ENCODE measurements at regions not wholly inside any gene's neighbourhood (a gene's known extent, or its start where the extent isn't known, plus 50 kb on each side); places are given as distances from the start of the nearest gene placed in this dataset.
A peak's percentile ranks its signal among the peaks of the same experiment; 100 is the strongest.

DNA sequence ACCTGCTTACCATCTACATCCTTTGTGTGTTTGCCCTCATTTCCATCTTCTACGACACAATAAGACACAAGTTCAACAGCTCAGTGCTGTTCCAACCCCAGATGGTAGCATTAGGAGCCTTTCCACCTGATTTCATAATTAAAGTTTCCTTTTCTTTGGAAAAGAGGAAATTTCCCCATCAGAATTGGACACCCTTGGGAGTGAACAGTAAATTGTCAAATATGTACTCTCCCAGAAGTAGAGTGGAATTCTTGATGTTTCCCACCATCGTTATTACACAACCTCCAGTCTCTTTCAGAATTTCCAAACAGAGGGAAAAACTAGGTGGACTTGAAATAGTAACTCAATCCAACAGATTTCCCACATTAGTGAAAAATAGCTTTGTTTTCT lies 337.6 kb upstream of the OR4E1 start:
- no peak for DNase-seq

GRCh38 chr14:22010545-22011252 lies 337.1 kb upstream of the OR4E1 start:
- no peak for DNase-seq

GRCh38 chr14:22008766-22009165 lies 335.1 kb upstream of the OR4E1 start:
- no peak for DNase-seq

- DNase-seq = no peak
These were observed 334.3 kb upstream of the OR4E1 start for GRCh38 chr14:22007784-22008412.

DNA sequence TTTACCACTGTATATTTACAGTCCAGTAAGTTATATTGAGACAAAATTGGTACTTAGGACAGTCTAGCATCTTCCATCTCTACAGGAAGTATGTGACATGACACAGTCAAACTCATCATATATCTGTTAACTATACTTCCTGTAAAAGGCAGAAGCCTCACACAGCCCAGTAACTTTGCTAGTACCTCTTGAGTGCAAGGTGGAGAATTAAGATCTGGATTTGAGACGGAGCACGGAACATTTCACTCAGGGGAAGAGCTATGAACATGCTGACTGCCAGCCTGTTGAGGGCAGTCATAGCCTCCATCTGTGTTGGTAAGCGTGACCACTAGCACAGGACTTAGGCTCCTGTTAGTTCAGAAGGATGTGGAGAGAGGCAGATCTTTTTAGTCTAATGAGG lies 333.7 kb upstream of the OR4E1 start:
- no peak for DNase-seq

DNA sequence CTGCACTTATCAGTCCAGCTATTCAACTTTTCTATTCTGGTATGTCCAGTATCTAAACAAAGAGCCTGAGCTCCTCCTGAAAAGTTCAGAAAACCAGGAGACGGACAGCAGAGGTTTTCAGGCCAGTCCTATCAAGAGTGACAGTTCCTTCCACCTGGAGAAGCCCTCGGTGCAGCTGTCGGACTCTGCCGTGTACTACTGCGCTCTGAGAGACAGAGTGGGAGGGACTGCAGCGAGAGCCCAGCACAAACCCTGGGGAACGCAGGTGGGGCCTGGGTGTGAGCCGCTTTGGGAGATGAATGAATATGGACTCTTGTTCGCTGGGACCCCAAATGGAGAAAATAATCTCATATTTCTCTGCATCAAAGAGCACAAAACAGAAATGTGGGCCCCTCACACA lies 329.8 kb upstream of the OR4E1 start:
- no peak for DNase-seq

DNA sequence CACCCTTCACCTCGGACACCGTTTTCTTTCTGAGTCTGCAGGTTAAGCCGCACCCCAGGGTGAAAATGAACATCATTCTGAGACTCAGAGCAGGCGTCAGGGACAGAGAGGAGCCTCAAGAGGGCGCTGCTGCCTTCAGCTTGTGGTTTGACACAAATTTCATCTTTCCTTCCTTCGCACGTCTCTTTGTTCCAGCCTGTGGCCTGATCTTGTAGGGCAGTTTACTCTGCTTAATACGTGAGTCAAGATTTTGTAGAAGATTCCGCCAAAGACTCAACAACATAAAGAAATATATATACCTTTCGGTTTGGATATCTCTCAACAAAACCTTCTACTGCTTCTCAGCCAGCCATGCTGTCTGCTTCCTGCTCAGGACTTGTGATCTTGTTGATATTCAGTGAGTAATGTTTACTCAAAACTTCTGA lies 329.3 kb upstream of the OR4E1 start:
- peak in 1 of 2 experiments; percentile 23 for DNase-seq

GRCh38 chr14:21999402-21999801 lies 325.8 kb upstream of the OR4E1 start:
- no peak for DNase-seq

GRCh38 chr14:21997300-21997699 lies 323.7 kb upstream of the OR4E1 start:
- peak in 1 of 2 experiments; percentile 13 for DNase-seq

- DNase-seq = no peak
These were observed 321.7 kb upstream of the OR4E1 start for GRCh38 chr14:21995332-21995731.

DNA sequence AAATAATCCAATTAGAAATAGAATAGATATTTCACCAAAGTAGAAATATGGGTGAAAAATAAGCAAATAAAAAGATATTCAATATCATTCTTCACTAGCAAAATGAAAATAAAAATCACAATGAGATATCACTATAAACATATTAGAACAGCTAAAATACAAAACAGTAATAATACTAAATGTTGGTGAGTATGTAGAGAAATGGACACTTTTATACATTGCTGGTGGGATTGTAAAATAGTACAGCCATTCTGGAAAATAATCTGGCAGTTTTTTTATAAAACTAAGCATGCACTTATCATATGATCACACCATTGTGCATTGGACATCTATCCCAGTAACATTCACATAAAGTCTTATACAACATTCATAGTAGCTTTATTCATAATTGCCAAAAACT lies 320.2 kb upstream of the OR4E1 start:
- DNase-seq = no peak

DNA sequence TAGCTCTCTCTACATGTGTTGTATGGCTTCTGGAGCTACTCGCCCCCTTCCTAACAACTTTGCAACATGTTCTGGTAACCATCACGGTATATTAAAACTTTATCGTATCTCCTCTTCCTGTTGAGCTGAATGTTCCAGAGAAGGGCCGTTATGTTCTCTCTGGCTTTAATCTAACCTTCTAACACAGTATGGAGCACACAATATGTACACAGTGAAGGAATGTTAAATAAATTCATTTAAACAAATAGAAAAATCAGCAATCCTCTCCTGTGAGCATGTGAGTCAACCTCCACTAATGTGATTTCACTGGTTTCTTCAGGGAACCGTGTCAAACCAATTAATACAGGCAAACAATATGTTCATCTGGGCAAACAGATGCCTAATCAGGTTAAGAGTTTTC lies 319.5 kb upstream of the OR4E1 start:
- no peak for DNase-seq

DNA sequence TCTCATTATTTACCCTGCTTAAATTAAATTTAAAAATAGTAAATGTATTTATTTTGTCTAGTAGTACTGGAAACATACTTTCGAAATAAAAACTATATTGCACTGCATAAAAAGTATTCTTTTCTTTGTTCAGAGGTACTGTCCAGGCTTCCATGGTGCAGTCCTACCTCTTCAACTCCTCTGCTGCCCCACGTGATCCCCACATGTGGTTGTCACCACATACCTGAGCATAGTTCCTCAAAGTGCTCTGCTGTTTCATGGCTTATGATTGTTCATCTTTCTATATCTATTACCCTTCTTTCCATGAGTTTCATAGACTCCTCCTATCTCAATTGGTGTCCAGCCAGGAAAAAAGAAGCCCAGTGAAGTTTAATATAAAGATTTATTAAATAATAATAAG lies 317.5 kb upstream of the OR4E1 start:
- DNase-seq = no peak

DNA sequence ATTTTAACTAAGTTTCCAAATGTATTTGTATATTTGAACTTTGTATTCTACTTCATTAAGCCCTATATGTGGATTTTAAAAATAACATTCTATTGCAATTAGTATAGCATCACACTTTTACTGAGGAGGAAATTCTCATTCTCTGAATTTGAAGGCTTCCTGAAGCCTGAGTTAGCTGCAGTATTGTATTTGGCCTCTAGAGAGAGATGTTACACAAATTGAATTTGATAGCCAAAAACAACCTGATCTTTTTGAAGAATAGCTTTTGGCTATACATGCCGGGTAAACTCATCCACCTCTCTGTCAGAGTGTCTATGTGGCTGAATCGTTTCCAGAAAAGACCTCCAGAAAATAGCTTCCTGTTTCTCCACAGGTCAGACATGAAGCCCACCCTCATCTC lies 316.5 kb upstream of the OR4E1 start:
- no peak for DNase-seq

DNA sequence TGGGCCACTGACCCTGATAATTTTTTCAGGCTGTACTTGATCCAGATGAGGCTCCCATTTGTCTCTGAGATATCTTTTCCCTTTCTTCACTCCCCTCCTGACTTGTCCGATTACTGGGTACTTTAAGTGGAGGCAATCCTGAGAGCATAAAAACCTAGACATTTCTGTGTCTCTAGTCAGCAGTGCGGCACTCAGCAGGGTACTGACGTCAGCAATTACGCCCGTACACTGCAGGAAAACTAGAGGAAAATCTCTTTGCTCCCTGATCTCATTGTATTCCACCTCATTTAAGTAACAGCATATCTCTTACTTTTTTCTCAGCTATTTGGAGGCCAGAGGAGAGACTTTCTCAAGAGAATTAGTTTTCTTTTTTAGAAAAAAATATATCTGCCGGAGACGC lies 315.5 kb upstream of the OR4E1 start:
- no peak for DNase-seq

DNA sequence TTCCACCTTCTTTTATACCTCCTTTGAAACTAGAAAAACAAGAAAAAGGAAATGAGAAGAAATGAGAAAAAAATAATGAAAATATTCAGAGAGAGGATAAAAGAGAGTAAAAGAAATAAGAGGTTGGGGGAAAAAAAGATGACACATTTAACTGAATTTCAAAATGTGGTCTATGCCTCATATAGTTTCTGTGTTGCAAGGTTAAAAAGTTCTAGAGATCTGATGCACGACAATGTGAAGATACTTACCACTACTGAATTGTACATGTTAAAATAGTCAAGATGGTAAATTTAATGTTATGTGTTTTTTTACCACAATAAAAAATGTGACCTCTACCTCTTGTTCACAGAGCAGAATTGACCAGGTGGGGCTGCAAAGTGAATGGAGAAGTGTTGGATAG lies 314.8 kb upstream of the OR4E1 start:
- DNase-seq = no peak

GRCh38 chr14:21987937-21988336 lies 314.3 kb upstream of the OR4E1 start:
- DNase-seq = no peak

- DNase-seq = no peak
These were observed 311.5 kb upstream of the OR4E1 start for GRCh38 chr14:21985081-21985480.

GRCh38 chr14:21978999-21979314 lies 305.3 kb upstream of the OR4E1 start:
- no peak for DNase-seq

DNA sequence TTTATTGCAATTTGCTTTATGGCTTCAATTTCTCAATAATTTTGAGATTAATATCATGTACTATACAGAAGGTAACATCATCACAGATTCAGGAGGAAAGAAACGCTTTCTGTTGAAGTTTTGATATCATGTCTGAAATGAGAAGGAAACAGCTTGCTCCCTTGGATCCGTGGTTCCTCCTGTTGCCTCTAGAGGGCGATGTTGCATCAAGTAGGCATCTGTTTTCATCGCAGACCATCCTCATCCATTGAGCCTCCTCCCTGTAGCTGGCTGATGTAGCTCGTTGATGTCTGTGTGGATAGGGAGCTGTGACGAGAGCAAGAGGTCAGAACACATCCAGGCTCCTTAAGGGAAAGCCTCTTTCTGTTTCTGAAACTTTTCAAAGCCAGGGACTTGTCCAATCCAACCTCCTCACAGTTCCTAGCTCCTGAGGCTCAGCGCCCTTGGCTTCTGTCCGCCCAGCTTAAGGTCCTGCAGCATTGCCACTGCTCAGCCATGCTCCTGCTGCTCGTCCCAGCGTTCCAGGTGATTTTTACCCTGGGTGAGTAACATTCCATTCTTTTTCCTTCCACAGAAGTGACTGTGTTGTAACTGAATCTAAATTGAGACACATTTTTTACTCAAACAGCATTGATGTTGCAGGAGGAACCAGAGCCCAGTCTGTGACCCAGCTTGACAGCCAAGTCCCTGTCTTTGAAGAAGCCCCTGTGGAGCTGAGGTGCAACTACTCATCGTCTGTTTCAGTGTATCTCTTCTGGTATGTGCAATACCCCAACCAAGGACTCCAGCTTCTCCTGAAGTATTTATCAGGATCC lies 304.8 kb upstream of the OR4E1 start:
- DNase-seq = peak in 1 of 2 experiments; percentile 66

DNA sequence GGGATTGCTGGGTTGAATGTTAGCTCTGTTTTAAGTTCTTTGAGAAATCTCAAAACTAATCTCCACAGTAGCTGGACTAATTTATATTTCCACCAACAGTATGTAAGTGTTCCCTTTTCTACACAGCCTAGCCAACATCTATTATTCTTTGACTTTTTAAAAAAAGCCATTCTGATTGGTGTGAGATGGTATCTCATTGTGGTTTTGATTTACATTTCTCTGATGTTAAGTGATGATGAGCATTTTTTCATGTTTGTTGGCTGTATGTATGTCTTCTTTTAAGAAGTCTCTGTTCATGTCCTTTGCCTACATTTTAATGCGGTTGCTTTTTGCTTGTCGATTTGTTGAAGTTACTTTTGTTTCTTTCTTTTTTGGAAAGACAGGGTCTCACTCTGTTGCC lies 301.1 kb upstream of the OR4E1 start:
- DNase-seq = no peak

- no peak for DNase-seq
These were observed 291.4 kb upstream of the OR4E1 start for GRCh38 chr14:21965042-21965441.

DNA sequence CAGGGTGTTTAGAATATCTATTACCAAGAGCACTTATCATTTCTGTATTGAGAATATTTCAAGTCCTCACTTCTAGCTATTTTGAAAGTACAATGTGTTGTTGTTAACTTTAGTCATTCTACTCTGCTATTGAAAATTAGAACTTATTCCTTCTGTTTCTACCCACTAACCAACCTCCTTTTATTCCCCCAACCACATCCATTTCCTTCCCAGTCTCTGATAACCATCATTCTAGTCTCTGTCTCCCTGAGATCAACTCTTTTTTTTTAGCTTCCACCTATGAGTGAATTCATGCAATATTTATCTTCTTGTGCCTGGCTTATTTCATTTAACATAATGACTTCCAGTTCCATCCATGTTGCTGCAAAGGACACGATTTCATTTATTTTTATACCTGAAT lies 290.6 kb upstream of the OR4E1 start:
- DNase-seq = no peak

DNA sequence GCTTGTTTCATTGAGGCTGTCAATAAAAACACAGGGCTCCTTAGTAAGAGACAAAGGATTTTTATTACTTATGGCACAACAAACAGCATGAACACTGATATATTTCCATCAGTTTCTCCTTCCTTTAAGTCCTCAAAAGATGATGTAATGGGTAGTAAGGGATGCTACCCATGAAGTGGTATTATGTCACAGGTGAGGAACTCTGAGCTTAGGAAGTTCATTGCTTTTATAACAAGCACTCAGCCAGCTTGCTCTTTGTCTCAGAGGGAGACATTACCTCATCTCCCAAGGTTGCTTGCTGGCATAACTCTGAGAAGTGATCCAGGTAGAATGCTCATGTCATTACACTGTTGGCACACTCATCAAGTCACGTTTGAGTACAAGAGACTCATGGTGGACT lies 287.0 kb upstream of the OR4E1 start:
- no peak for DNase-seq

Data from NCI-H1930 (cell line).